B cell (primary cell): ENCODE measurements at regions not wholly inside any gene's neighbourhood (a gene's known extent, or its start where the extent isn't known, plus 50 kb on each side); places are given as distances from the start of the nearest gene placed in this dataset.

Source experiments
- ATAC-seq: fragments of 200-7000 bp; cut with Tn5 transposase; one replicate; pipeline ENCODE4 v1.10.0; 2021; ENCODE audit warnings: low read depth, mild to moderate bottlenecking, moderate number of reproducible peaks, moderate library complexity
- CTCF ChIA-PET: fragments of 350-600 bp; sonication (Branson Sonifier 250); formaldehyde crosslinking; loops from one replicate; lab custom pipeline; 2021; ENCODE audit warnings: antibody characterized with exemption, inconsistent platforms; lab: Charles Lee
- POLR2A ChIA-PET: fragments of 350-600 bp; sonication (Branson Sonifier 250); formaldehyde crosslinking; loops from one replicate; lab custom pipeline; 2021; ENCODE audit warnings: antibody characterized with exemption; lab: Charles Lee
- DNase-seq: peaks from one replicate; pipeline ENCODE4 v3.0.0; 2013
- H2AFZ ChIP-seq: 2 replicates; pipeline ENCODE4 v1.6.1; 2012; ENCODE audit warnings: mild to moderate bottlenecking, low read depth, low read length; ENCODE audit not compliant: insufficient read depth, poor library complexity, severe bottlenecking
- H3K27ac ChIP-seq, 2 donors: 1 replicate in 1 of 2; 2 replicates in 1 of 2; pipeline ENCODE4 v1.5.1; 2012 to 2013; ENCODE audit warnings: low read length in 2 of 2, mild to moderate bottlenecking in 2 of 2, moderate library complexity in 1 of 2
- H3K27me3 ChIP-seq, 4 experiments: fragments of 200-600 bp in 1 of 4; sonication (generic) in 1 of 4; replicated peaks in 1 of 4; 1 replicate in 2 of 4; 2 replicates in 2 of 4; pipeline versions ENCODE4 v1.6.1 to v1.7.0; 2013 to 2016; ENCODE audit warnings: low read length in 3 of 4, mild to moderate bottlenecking in 2 of 4, mixed read lengths in 1 of 4, moderate library complexity in 1 of 4; ENCODE audit not compliant: insufficient read depth in 4 of 4, control insufficient read depth in 3 of 4; ENCODE audit errors: control extremely low read depth in 1 of 4
- H3K36me3 ChIP-seq, 2 experiments: replicated peaks in 1 of 2; 1 replicate in 1 of 2; 2 replicates in 1 of 2; pipeline versions ENCODE4 v1.6.1 to v1.7.1; 2013; ENCODE audit warnings: low read length in 1 of 2; ENCODE audit not compliant: insufficient read depth in 2 of 2, control insufficient read depth in 1 of 2; ENCODE audit errors: control extremely low read depth in 1 of 2, extremely low read depth in 1 of 2
- H3K4me1 ChIP-seq, 2 donors: fragments of 200-600 bp in 1 of 2; sonication (generic) in 1 of 2; 1 replicate in 1 of 2; 2 replicates in 1 of 2; pipeline versions ENCODE4 v1.5.1 to v1.6.1; 2013 to 2017; ENCODE audit warnings: low read length in 2 of 2; ENCODE audit not compliant: control insufficient read depth in 2 of 2, insufficient read depth in 2 of 2
- H3K4me2 ChIP-seq: replicated peaks from 2 replicates; pipeline ENCODE3; 2012; ENCODE audit warnings: mild to moderate bottlenecking, low read depth, low read length; ENCODE audit not compliant: poor library complexity, severe bottlenecking
- H3K4me3 ChIP-seq, 5 experiments: fragments of 200-600 bp in 1 of 5; sonication (generic) in 1 of 5; 1 replicate in 3 of 5; 2 replicates in 2 of 5; pipeline versions ENCODE4 v1.5.1 to v1.7.0; 2011 to 2016; ENCODE audit warnings: low read length in 4 of 5, mild to moderate bottlenecking in 4 of 5, low read depth in 2 of 5, control low read depth in 1 of 5, moderate library complexity in 1 of 5; ENCODE audit not compliant: insufficient read depth in 1 of 5; ENCODE audit errors: control extremely low read depth in 1 of 5, extremely low read depth in 1 of 5
- H3K79me2 ChIP-seq: fragments of 200-600 bp; sonication (generic); one replicate; pipeline ENCODE4 v1.6.0; 2016; ENCODE audit warnings: low read length; ENCODE audit not compliant: control insufficient read depth, insufficient read depth
- H3K9ac ChIP-seq: fragments of 200-600 bp; sonication (generic); 2 replicates; pipeline ENCODE4 v1.6.1; 2017; ENCODE audit warnings: mild to moderate bottlenecking, low read length, moderate library complexity
- H3K9me3 ChIP-seq, 3 donors: one replicate each; pipeline versions ENCODE4 v1.6.1 to v1.7.1; 2013; ENCODE audit warnings: low read length in 2 of 3; ENCODE audit not compliant: control insufficient read depth in 2 of 3, insufficient read depth in 1 of 3; ENCODE audit errors: control extremely low read depth in 1 of 3
- H4K20me1 ChIP-seq: 2 replicates; pipeline ENCODE4 v1.6.0; 2012; ENCODE audit warnings: mild to moderate bottlenecking, low read length; ENCODE audit not compliant: insufficient read depth, control insufficient read depth, poor library complexity, severe bottlenecking
- H3K27ac Mint-ChIP-seq: one replicate; pipeline ENCODE4 v1.8.0; 2021; ENCODE audit warnings: mixed read lengths
- H3K27me3 Mint-ChIP-seq: one replicate; pipeline ENCODE4 v1.8.0; 2021; ENCODE audit warnings: mixed read lengths
- H3K4me1 Mint-ChIP-seq: one replicate; pipeline ENCODE4 v1.8.0; 2021; ENCODE audit warnings: mixed read lengths
- H3K4me3 Mint-ChIP-seq: one replicate; pipeline ENCODE4 v1.8.0; 2021; ENCODE audit warnings: mixed read lengths
- H3K9me3 Mint-ChIP-seq: one replicate; pipeline ENCODE4 v1.8.0; 2022; ENCODE audit warnings: mixed read lengths; ENCODE audit not compliant: insufficient read depth
- EZH2 ChIP-seq: IDR thresholded peaks from 2 replicates; pipeline ENCODE4 v1.6.1; 2012; ENCODE audit warnings: borderline replicate concordance, low read depth, mild to moderate bottlenecking, moderate library complexity, low read length; ENCODE audit not compliant: insufficient read depth, poor library complexity, severe bottlenecking
- WGBS: methylation state at CpG from one replicate; pipeline ENCODE4 v1.1.5; 2013; ENCODE audit warnings: missing lambda C conversion rate; ENCODE audit not compliant: insufficient coverage; 5-methylcytosine and 5-hydroxymethylcytosine counted together
- intact Hi-C: fragments of 100-400 bp; cut with micrococcal nuclease; formaldehyde crosslinking; loops from one replicate; pipeline ENCODE4 v1.10.0; 2022
- TF ChIP-seq, protein P1 (sequence below): fragments of 200-600 bp; IDR thresholded peaks from one replicate; pipeline ENCODE4 v1.8.0; 2022; ENCODE audit warnings: antibody characterized with exemption, mild to moderate bottlenecking

DNA sequence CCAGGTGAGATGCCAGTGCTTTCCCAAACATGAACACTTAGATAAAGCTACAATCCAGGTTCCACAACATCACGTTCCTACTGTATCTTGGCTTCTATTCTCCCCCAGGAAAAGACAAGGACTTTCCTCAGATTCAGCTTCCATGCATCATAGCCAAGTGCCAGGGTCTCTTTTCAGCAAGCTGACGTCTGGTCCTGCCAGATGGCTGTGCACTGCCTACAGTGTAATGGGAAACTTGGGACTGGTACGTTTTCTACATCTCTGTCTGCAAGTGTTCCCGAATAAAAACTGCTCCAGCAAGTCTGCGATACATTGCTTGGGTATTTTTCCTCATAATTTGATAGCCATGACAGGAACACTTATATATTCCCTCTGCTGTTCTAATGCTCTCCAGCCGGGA, 412.5 kb downstream of the FAM181B start:
- Histone ChIP-seq H3K4me3 (no peak overlapping the region), H3K4me1 (no peaks in the 10 kb centered on the region), H3K4me2 (no peak overlapping the region), H3K9ac (no peak overlapping the region), H3K36me3 (no peaks in the 10 kb centered on the region), H3K9me3 (no peaks in the 10 kb centered on the region), H3K79me2 (no peaks in the 10 kb centered on the region), H3K27ac (no peak overlapping the region), H4K20me1 (no peaks in the 10 kb centered on the region), H3K27me3 (no peaks in the 10 kb centered on the region), H2AFZ (no peak overlapping the region)
- DNase-seq = no peak
- ATAC-seq = no peak
- TF ChIP-seq, protein P1, sequence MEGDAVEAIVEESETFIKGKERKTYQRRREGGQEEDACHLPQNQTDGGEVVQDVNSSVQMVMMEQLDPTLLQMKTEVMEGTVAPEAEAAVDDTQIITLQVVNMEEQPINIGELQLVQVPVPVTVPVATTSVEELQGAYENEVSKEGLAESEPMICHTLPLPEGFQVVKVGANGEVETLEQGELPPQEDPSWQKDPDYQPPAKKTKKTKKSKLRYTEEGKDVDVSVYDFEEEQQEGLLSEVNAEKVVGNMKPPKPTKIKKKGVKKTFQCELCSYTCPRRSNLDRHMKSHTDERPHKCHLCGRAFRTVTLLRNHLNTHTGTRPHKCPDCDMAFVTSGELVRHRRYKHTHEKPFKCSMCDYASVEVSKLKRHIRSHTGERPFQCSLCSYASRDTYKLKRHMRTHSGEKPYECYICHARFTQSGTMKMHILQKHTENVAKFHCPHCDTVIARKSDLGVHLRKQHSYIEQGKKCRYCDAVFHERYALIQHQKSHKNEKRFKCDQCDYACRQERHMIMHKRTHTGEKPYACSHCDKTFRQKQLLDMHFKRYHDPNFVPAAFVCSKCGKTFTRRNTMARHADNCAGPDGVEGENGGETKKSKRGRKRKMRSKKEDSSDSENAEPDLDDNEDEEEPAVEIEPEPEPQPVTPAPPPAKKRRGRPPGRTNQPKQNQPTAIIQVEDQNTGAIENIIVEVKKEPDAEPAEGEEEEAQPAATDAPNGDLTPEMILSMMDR = no peak
- no peak for TF ChIP-seq EZH2
- intact Hi-C loops = no loop called here
- H3K27ac Mint-ChIP-seq = no peak overlapping the region
- POLR2A ChIA-PET = no interaction called here
- H3K9me3 Mint-ChIP-seq = peaks cover 4% of the 10 kb centered on the region
- 73% methylated on average over 3 of the region's 6 CpGs for WGBS
- H3K4me1 Mint-ChIP-seq = no peaks in the 10 kb centered on the region
- no peaks in the 10 kb centered on the region for H3K27me3 Mint-ChIP-seq
- CTCF ChIA-PET = no interaction called here
- no peak overlapping the region for H3K4me3 Mint-ChIP-seq

DNA sequence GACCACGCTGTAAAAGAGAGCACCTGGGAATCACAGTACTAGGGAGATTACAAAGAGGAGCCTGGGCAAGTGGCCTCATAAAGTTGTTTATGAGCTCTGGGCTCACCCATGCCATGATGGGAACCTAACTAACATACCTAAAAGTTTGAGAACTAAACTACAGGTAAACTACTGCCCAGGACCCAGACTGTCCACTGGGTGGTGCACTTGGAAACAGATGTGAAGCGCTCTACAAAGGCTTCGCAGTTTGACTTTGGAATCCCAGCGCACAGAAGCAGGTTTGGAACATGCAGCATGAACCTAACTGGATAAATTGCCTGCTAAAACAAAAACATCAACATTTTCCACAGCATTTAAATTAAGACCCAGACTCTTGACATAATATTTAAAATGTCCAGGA, 418.6 kb downstream of the FAM181B start:
- Mint-ChIP-seq H3K4me3 (no peak overlapping the region), H3K9me3 (no peaks in the 10 kb centered on the region), H3K27me3 (no peaks in the 10 kb centered on the region), H3K27ac (no peak overlapping the region), H3K4me1 (no peaks in the 10 kb centered on the region)
- intact Hi-C loops = no loop called here
- Histone ChIP-seq H4K20me1 (no peaks in the 10 kb centered on the region), H3K79me2 (no peaks in the 10 kb centered on the region), H3K27ac (no peak overlapping the region), H3K36me3 (no peaks in the 10 kb centered on the region), H3K9me3 (no peaks in the 10 kb centered on the region), H3K27me3 (no peaks in the 10 kb centered on the region), H3K4me3 (no peak overlapping the region), H3K9ac (no peak overlapping the region), H3K4me1 (no peaks in the 10 kb centered on the region), H3K4me2 (no peak overlapping the region), H2AFZ (no peak overlapping the region)
- TF ChIP-seq EZH2 = no peak
- TF ChIP-seq, protein P1 = no peak
- ChIA-PET POLR2A (no interaction called here), CTCF (no interaction called here)
- DNase-seq (no peak), ATAC-seq (no peak)
- 39% methylated on average over 2 of the region's 4 CpGs for WGBS
